Gastrocnemius medialis (tissue), 4 donors: ENCODE measurements at regions not wholly inside any gene's neighbourhood (a gene's known extent, or its start where the extent isn't known, plus 50 kb on each side); places are given as distances from the start of the nearest gene placed in this dataset.
A peak's percentile ranks its signal among the peaks of the same experiment; 100 is the strongest.

ENCODE experiments used
- ATAC-seq, 2 donors: fragments of 150-250 bp; one replicate each; pipeline ENCODE4 v1.9.1; 2016
- DNase-seq, 2 donors: peaks; one replicate each; pipeline ENCODE4 v3.0.0-alpha.2; 2019
- H3K27ac ChIP-seq, 4 donors: fragments of 200-600 bp; sonication (generic); 1 replicate in 1 of 4; 2 replicates in 3 of 4; pipeline ENCODE4 v1.5.1; 2016 to 2018; ENCODE audit warnings: mild to moderate bottlenecking in 2 of 4, moderate library complexity in 1 of 4
- H3K27me3 ChIP-seq, 3 donors: fragments of 200-600 bp; sonication (generic) in 2 of 3; 1 replicate in 1 of 3; 2 replicates in 2 of 3; pipeline versions ENCODE4 v1.5.1 to v1.6.0; 2016 to 2019; ENCODE audit warnings: mild to moderate bottlenecking in 1 of 3, moderate library complexity in 1 of 3
- H3K36me3 ChIP-seq, 2 donors: fragments of 200-600 bp; sonication (generic) in 1 of 2; one replicate each; pipeline ENCODE4 v1.5.1; 2017 to 2018
- H3K4me1 ChIP-seq, 2 donors: fragments of 200-600 bp; sonication (generic) in 1 of 2; one replicate each; pipeline ENCODE4 v1.5.1; 2016 to 2017; ENCODE audit warnings: mild to moderate bottlenecking in 2 of 2
- H3K4me3 ChIP-seq, 4 donors: fragments of 200-600 bp; sonication (generic) in 3 of 4; 1 replicate in 1 of 4; 2 replicates in 3 of 4; pipeline ENCODE4 v1.5.1; 2016 to 2019; ENCODE audit warnings: mild to moderate bottlenecking in 2 of 4
- H3K9me3 ChIP-seq, 3 donors: fragments of 200-600 bp; sonication (generic) in 2 of 3; 1 replicate in 1 of 3; 2 replicates in 2 of 3; pipeline ENCODE4 v1.5.1; 2016 to 2019
- POLR2A ChIP-seq, 2 donors: fragments of 450-650 bp; IDR thresholded peaks; one replicate each; pipeline ENCODE4 v1.6.1; 2017; ENCODE audit warnings: antibody characterized with exemption in 2 of 2, mild to moderate bottlenecking in 2 of 2, moderate library complexity in 2 of 2
- in situ Hi-C, 4 donors: fragments of 200-750 bp; cut with MboI; loops; one replicate each; pipeline versions ENCODE4 v1.15.0 to v1.8.0; 2017; ENCODE audit warnings: low sequenced_read_pairs in 4 of 4
- intact Hi-C: fragments of 100-400 bp; cut with DNase I; formaldehyde crosslinking; loops from one replicate; pipeline ENCODE4 v1.15.1; 2023; ENCODE audit warnings: low total_unique reads
- TF ChIP-seq, protein P1 (sequence below), 5 experiments: fragments of 450-650 bp in 3 of 5; fragments of 200-600 bp in 2 of 5; sonication (generic) in 2 of 5; IDR thresholded peaks in 4 of 5; conservative IDR thresholded peaks in 1 of 5; 1 replicate in 4 of 5; 2 replicates in 1 of 5; pipeline ENCODE4 v1.5.1; 2016 to 2019; ENCODE audit warnings: antibody characterized with exemption in 5 of 5, mild to moderate bottlenecking in 3 of 5, moderate library complexity in 3 of 5

DNA sequence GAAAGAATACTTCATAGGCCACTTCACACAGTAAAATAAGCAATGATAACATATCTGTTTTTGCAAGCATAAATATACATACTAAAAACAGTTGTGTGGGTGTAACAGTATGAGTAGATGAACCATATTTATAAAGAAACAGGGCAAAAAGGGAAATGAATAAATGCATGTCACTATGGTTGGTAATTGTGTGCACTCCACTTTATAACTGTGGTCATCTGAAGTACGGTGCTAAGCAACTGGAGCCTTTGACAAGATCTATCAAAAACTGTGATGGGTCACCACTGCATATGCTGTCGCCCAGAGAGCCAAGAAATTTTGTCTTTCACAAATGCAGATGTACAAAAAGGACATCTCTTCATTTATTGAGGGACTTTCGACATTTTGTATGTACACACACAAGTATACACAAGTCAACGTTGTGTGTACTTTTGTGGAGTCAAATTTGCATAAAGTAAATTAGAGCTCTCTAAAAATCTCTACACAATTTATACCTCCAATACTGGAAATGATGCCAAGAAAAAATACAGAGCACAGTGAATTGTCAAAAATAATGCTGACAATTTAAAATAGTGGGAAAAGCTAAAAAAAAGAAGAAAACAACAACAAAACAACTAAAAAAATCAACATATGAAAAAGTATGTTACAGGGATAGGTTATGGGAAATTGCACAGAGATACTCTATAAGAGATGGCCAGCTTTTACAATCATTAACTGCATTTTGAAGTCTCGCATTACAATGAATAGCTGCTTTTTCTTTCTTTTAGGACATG lies 123.1 kb upstream of the ENPEP start:
- DNase-seq, result no peak
- Histone ChIP-seq H3K9me3 (no peaks in the 10 kb centered on the region), H3K36me3 (no peaks in the 10 kb centered on the region), H3K4me3 (no peak overlapping the region), H3K4me1 (peaks cover 0 to 8% of the 10 kb centered on the region in 2 donors), H3K27me3 (no peaks in the 10 kb centered on the region), H3K27ac (no peak overlapping the region)
- no peak for ATAC-seq
- in situ Hi-C loops (no loop called here), intact Hi-C loops (no loop called here)
- TF ChIP-seq, protein P1, sequence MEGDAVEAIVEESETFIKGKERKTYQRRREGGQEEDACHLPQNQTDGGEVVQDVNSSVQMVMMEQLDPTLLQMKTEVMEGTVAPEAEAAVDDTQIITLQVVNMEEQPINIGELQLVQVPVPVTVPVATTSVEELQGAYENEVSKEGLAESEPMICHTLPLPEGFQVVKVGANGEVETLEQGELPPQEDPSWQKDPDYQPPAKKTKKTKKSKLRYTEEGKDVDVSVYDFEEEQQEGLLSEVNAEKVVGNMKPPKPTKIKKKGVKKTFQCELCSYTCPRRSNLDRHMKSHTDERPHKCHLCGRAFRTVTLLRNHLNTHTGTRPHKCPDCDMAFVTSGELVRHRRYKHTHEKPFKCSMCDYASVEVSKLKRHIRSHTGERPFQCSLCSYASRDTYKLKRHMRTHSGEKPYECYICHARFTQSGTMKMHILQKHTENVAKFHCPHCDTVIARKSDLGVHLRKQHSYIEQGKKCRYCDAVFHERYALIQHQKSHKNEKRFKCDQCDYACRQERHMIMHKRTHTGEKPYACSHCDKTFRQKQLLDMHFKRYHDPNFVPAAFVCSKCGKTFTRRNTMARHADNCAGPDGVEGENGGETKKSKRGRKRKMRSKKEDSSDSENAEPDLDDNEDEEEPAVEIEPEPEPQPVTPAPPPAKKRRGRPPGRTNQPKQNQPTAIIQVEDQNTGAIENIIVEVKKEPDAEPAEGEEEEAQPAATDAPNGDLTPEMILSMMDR (IDR thresholded peaks at IDR 0.05 in 4 of 5, conservative IDR thresholded peaks at IDR 0.05 in 1 of 5), result no peak
- no peak for TF ChIP-seq POLR2A (IDR thresholded peaks at IDR 0.05)

DNA sequence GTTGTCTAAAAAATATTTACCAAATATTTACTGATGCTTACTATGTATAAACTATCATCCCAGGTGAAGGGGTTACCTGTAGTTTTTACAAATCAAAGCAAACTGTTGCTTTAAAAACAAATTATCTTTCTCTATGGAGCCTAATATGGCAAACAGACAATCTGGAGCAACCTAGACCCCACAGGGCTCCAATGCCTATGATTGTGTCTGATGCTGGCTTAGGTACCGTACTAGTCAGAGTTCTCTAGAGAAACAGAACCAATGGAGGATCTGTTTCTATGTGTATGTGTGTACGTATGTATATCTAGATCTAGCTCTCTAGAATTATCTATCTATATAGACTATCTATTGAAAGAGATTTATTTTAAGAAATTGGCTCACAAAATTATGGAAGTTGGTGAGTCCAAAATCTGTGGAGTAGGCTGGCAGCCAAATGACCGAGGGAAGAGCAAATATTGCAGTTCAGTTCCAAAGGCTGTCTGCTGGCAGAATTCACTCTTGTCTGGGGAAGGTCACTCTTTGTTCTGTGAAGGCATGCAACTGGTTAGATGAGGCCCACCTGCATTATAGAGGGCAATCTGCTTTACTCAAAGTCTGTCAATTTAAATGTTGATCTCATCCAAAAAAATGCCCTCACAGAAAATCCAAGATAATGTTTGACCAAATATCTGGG lies 127.1 kb upstream of the ENPEP start:
- H3K4me1 ChIP-seq, result no peaks in the 10 kb centered on the region
- no peaks in the 10 kb centered on the region for H3K27me3 ChIP-seq
- H3K9me3 ChIP-seq, result no peaks in the 10 kb centered on the region
- H3K27ac ChIP-seq, result no peak overlapping the region
- H3K36me3 ChIP-seq, result no peaks in the 10 kb centered on the region
- H3K4me3 ChIP-seq, result no peak overlapping the region
- intact Hi-C loops (no loop called here), in situ Hi-C loops (loop anchor here in 3 of 4 donors (5.0 to 25.0 kb wide), 3 partner anchors 156 to 168 kb away; no protein-coding TSS in a partner anchor)
- DNase-seq (no peak), ATAC-seq (no peak)
- TF ChIP-seq POLR2A (IDR thresholded peaks at IDR 0.05), result no peak
- TF ChIP-seq, protein P1 (IDR thresholded peaks at IDR 0.05 in 4 of 5, conservative IDR thresholded peaks at IDR 0.05 in 1 of 5), result no peak

DNA sequence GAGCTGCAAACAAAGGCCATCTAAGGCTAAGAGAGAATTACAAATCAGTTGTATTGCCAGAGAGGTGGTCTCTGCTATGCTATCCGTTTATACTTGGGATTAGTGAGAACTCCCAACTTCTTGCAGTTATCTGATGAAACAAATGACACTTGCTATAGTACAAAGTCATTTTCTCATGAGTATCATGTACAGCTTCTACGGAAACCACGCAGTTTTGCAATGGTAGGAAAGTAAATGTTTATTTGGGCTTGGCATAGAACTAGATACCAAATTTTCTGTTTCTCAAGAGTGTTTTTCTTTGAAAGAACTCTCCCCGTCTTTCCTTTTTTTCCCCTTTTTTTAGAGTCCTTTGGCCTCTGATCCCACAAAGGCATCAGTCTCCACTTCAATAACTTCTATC lies 128.2 kb upstream of the ENPEP start:
- ATAC-seq, result no peak
- in situ Hi-C loops, result loop anchor here in 3 of 4 donors (5.0 to 25.0 kb wide), 3 partner anchors 157 to 169 kb away; no protein-coding TSS in a partner anchor
- intact Hi-C loops, result no loop called here

DNA sequence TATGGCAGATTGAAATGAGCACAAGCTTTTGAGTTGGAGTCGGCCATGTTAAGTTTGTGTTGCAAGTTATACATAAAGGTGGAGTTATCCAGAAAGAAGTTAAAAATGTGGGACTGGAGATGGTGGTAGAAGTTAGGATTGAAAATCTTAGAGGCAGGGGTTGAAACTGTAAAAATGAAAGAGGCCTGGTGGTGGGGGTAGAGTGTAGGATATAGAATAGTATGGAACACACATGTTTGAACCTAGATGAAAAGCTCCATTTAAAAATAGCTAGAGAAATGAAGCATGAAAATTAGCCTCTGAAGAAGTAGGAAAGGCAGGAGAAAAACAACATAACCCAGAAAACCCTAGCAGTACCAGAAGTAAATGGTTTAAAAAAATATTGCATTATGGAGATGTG lies 131.8 kb upstream of the ENPEP start:
- in situ Hi-C loops, result loop anchor here in 2 of 4 donors (10.0 to 25.0 kb wide), 2 partner anchors 161 to 168 kb away; no protein-coding TSS in a partner anchor
- peak; percentile 33 to 46 for ATAC-seq

More for the DNA sequence above, 128.2 kb upstream of the ENPEP start:
- no peaks in the 10 kb centered on the region for H3K27me3 ChIP-seq
- H3K9me3 ChIP-seq, result no peaks in the 10 kb centered on the region
- no peak overlapping the region for H3K4me3 ChIP-seq
- TF ChIP-seq POLR2A (IDR thresholded peaks at IDR 0.05), result no peak
- TF ChIP-seq, protein P1 (IDR thresholded peaks at IDR 0.05 in 4 of 5, conservative IDR thresholded peaks at IDR 0.05 in 1 of 5), result no peak
- DNase-seq, result no peak
- no peaks in the 10 kb centered on the region for H3K36me3 ChIP-seq
- H3K4me1 ChIP-seq, result no peaks in the 10 kb centered on the region
- H3K27ac ChIP-seq, result no peak overlapping the region

More for the DNA sequence above, 131.8 kb upstream of the ENPEP start:
- no peak for DNase-seq
- Histone ChIP-seq H3K27me3 (no peaks in the 10 kb centered on the region), H3K27ac (no peak overlapping the region), H3K4me3 (no peak overlapping the region), H3K9me3 (no peaks in the 10 kb centered on the region), H3K36me3 (no peaks in the 10 kb centered on the region), H3K4me1 (no peaks in the 10 kb centered on the region)
- TF ChIP-seq, protein P1 (IDR thresholded peaks at IDR 0.05 in 4 of 5, conservative IDR thresholded peaks at IDR 0.05 in 1 of 5), result peak in 3 of 5 experiments; percentile 33 to 40 (median 40)
- no peak for TF ChIP-seq POLR2A (IDR thresholded peaks at IDR 0.05)
- intact Hi-C loops, result loop anchor here (2.0 kb wide), 1 partner anchor 173 kb away; no protein-coding TSS in a partner anchor
